Spleen (tissue), 7 donors: ENCODE measurements at regions not wholly inside any gene's neighbourhood (a gene's known extent, or its start where the extent isn't known, plus 50 kb on each side); places are given as distances from the start of the nearest gene placed in this dataset.
"Not testable (repeated sequence)": the region's sequence is repeated elsewhere in the genome, so short reads cannot be mapped to it uniquely, and the experiment has no call there.

Source experiments
- POLR2A ChIP-seq, 3 donors: fragments of 450-650 bp; IDR thresholded peaks; one replicate each; pipeline ENCODE4 v1.5.1; 2017; ENCODE audit warnings: antibody characterized with exemption in 3 of 3, mild to moderate bottlenecking in 1 of 3
- POLR2AphosphoS5 ChIP-seq, 3 donors: sonication (generic); formaldehyde crosslinking; IDR thresholded peaks; one replicate each; pipeline ENCODE4 v1.5.1; 2017; ENCODE audit warnings: antibody characterized with exemption in 3 of 3
- TF ChIP-seq, protein P1 (sequence below), 11 experiments: fragments of 200-600 bp in 7 of 11; fragments of 450-650 bp in 4 of 11; sonication (generic) in 4 of 11; IDR thresholded peaks in 8 of 11; conservative IDR thresholded peaks in 3 of 11; 1 replicate in 7 of 11; 2 replicates in 4 of 11; pipeline versions ENCODE4 v1.4.0 to v1.8.0; 2016 to 2021; ENCODE audit warnings: antibody characterized with exemption in 11 of 11, inconsistent platforms in 4 of 11, mild to moderate bottlenecking in 1 of 11
- donor health status: DM: no; HTN: no; CAD: no; lungs with moderate emphysema.
- donor health status: DM: no; HTN: no; CAD: no.
- donor health status: DM: no; HTN: no; CAD: no.

DNA sequence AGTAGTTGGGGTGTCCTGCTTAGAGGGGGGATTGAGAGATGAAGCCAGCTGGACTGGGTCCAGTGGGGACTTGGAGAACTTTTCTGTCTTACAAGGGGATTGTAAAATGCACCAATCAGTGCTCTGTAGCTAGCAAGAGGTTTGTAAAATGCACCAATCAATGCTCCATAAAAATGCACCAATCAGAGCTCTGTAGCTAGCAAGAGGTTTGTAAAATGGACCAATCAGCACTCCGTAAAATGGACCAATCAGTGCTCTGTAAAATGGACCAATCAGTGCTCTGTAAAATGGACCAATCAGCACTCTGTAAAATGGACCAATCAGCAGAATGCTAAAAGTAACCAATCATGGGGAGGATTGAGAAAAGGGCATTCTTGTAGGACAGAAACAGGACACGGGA is 71.9 kb downstream of the EBLN1 start:
- TF ChIP-seq, protein P1, sequence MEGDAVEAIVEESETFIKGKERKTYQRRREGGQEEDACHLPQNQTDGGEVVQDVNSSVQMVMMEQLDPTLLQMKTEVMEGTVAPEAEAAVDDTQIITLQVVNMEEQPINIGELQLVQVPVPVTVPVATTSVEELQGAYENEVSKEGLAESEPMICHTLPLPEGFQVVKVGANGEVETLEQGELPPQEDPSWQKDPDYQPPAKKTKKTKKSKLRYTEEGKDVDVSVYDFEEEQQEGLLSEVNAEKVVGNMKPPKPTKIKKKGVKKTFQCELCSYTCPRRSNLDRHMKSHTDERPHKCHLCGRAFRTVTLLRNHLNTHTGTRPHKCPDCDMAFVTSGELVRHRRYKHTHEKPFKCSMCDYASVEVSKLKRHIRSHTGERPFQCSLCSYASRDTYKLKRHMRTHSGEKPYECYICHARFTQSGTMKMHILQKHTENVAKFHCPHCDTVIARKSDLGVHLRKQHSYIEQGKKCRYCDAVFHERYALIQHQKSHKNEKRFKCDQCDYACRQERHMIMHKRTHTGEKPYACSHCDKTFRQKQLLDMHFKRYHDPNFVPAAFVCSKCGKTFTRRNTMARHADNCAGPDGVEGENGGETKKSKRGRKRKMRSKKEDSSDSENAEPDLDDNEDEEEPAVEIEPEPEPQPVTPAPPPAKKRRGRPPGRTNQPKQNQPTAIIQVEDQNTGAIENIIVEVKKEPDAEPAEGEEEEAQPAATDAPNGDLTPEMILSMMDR (IDR thresholded peaks at IDR 0.05 in 8 of 11, conservative IDR thresholded peaks at IDR 0.05 in 3 of 11), result not testable (repeated sequence)
- not testable (repeated sequence) for TF ChIP-seq POLR2A, POLR2AphosphoS5 (IDR thresholded peaks at IDR 0.05)
